ENCODE measurements at regions not wholly inside any gene's neighbourhood (a gene's known extent, or its start where the extent isn't known, plus 50 kb on each side); places are given as distances from the start of the nearest gene placed in this dataset.

- no peak overlapping the region for H3K27ac ChIP-seq
- no peaks in the 10 kb centered on the region for H3K79me2 ChIP-seq
- no peak overlapping the region for H3K4me2 ChIP-seq (ENCODE audit: low read length)
- TF ChIP-seq CTCF (IDR thresholded peaks at IDR 0.05), result no peak
- H3K9me3 ChIP-seq (ENCODE audit: control insufficient read depth, low read length), result no peaks in the 10 kb centered on the region
- no peak overlapping the region for H3K9ac ChIP-seq
- H3K4me3 ChIP-seq (ENCODE audit: low read depth, low read length), result no peak overlapping the region
- H3K27me3 ChIP-seq (ENCODE audit: control insufficient read depth, insufficient read depth, low read length), result no peaks in the 10 kb centered on the region
- no peak overlapping the region for H2AFZ ChIP-seq
- no peaks in the 10 kb centered on the region for H3K4me1 ChIP-seq
- H3K36me3 ChIP-seq (ENCODE audit: control insufficient read depth, insufficient read depth, low read length), result no peaks in the 10 kb centered on the region
Observed at GRCh38 chr4:10998846-10999245, 314.3 kb upstream of the CLNK start.

GRCh38 chr4:10984815-10985214 is 300.2 kb upstream of the CLNK start:
- Histone ChIP-seq H3K9ac (no peak overlapping the region), H3K4me1 (no peaks in the 10 kb centered on the region), H2AFZ (no peak overlapping the region), H3K4me2 (ENCODE audit: low read length) (no peak overlapping the region), H3K27me3 (ENCODE audit: control insufficient read depth, insufficient read depth, low read length) (no peaks in the 10 kb centered on the region), H3K9me3 (ENCODE audit: control insufficient read depth, low read length) (no peaks in the 10 kb centered on the region), H3K27ac (no peak overlapping the region), H3K79me2 (no peaks in the 10 kb centered on the region), H3K4me3 (ENCODE audit: low read depth, low read length) (no peak overlapping the region), H3K36me3 (ENCODE audit: control insufficient read depth, insufficient read depth, low read length) (no peaks in the 10 kb centered on the region)
- no peak for TF ChIP-seq CTCF (IDR thresholded peaks at IDR 0.05)

GRCh38 chr4:10983885-10984640 is 299.5 kb upstream of the CLNK start:
- H3K4me2 ChIP-seq (ENCODE audit: low read length), result no peak overlapping the region
- H3K27ac ChIP-seq, result no peak overlapping the region
- no peak overlapping the region for H3K4me3 ChIP-seq (ENCODE audit: low read depth, low read length)
- no peaks in the 10 kb centered on the region for H3K27me3 ChIP-seq (ENCODE audit: control insufficient read depth, insufficient read depth, low read length)
- H2AFZ ChIP-seq, result no peak overlapping the region
- no peaks in the 10 kb centered on the region for H3K36me3 ChIP-seq (ENCODE audit: control insufficient read depth, insufficient read depth, low read length)
- no peak for TF ChIP-seq CTCF (IDR thresholded peaks at IDR 0.05)
- no peak overlapping the region for H3K9ac ChIP-seq
- no peaks in the 10 kb centered on the region for H3K79me2 ChIP-seq
- no peaks in the 10 kb centered on the region for H3K4me1 ChIP-seq
- H3K9me3 ChIP-seq (ENCODE audit: control insufficient read depth, low read length), result no peaks in the 10 kb centered on the region

GRCh38 chr4:10983268-10983667 is 298.7 kb upstream of the CLNK start:
- H3K27ac ChIP-seq, result no peak overlapping the region
- no peak for TF ChIP-seq CTCF (IDR thresholded peaks at IDR 0.05)

GRCh38 chr4:10982305-10982704 is 297.7 kb upstream of the CLNK start:
- Histone ChIP-seq H2AFZ (no peak overlapping the region), H3K9ac (no peak overlapping the region), H3K4me2 (ENCODE audit: low read length) (no peak overlapping the region), H3K36me3 (ENCODE audit: control insufficient read depth, insufficient read depth, low read length) (no peaks in the 10 kb centered on the region), H3K27ac (no peak overlapping the region), H3K4me1 (no peaks in the 10 kb centered on the region), H3K9me3 (ENCODE audit: control insufficient read depth, low read length) (no peaks in the 10 kb centered on the region), H3K79me2 (no peaks in the 10 kb centered on the region), H3K4me3 (ENCODE audit: low read depth, low read length) (no peak overlapping the region), H3K27me3 (ENCODE audit: control insufficient read depth, insufficient read depth, low read length) (no peaks in the 10 kb centered on the region)
- TF ChIP-seq CTCF (IDR thresholded peaks at IDR 0.05), result no peak

More at GRCh38 chr4:10983268-10983667, 298.7 kb upstream of the CLNK start:
- Histone ChIP-seq H3K79me2 (no peaks in the 10 kb centered on the region), H2AFZ (no peak overlapping the region), H3K4me1 (no peaks in the 10 kb centered on the region), H3K4me3 (ENCODE audit: low read depth, low read length) (no peak overlapping the region), H3K4me2 (ENCODE audit: low read length) (no peak overlapping the region), H3K27me3 (ENCODE audit: control insufficient read depth, insufficient read depth, low read length) (no peaks in the 10 kb centered on the region), H3K9ac (no peak overlapping the region), H3K9me3 (ENCODE audit: control insufficient read depth, low read length) (no peaks in the 10 kb centered on the region), H3K36me3 (ENCODE audit: control insufficient read depth, insufficient read depth, low read length) (no peaks in the 10 kb centered on the region)
